ENCODE measurements at regions not wholly inside any gene's neighbourhood (a gene's known extent, or its start where the extent isn't known, plus 50 kb on each side); places are given as distances from the start of the nearest gene placed in this dataset.

DNA sequence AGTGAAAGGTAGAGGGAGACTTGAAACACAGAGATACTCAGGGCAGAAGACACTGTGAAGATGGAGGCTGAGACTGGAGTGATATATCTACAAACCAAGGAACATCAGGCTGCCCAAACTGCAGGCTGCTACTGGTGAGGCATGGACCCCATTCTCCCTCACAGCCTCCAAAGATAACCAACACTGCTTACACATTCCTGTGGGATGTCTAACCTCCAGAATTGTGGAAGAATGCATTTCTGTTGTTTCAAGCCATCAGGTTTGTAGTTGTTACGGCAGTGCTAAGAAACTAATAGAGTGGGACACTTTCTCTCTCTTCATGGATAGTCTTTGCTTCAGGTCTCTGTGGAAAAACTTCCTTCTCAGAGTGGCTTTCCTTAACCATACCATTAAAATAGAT, 182.6 kb upstream of the TMEM106B start:
- TF ChIP-seq, protein P1, sequence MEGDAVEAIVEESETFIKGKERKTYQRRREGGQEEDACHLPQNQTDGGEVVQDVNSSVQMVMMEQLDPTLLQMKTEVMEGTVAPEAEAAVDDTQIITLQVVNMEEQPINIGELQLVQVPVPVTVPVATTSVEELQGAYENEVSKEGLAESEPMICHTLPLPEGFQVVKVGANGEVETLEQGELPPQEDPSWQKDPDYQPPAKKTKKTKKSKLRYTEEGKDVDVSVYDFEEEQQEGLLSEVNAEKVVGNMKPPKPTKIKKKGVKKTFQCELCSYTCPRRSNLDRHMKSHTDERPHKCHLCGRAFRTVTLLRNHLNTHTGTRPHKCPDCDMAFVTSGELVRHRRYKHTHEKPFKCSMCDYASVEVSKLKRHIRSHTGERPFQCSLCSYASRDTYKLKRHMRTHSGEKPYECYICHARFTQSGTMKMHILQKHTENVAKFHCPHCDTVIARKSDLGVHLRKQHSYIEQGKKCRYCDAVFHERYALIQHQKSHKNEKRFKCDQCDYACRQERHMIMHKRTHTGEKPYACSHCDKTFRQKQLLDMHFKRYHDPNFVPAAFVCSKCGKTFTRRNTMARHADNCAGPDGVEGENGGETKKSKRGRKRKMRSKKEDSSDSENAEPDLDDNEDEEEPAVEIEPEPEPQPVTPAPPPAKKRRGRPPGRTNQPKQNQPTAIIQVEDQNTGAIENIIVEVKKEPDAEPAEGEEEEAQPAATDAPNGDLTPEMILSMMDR (conservative IDR thresholded peaks at IDR 0.05 in 1 of 2, IDR thresholded peaks at IDR 0.05 in 1 of 2; ENCODE audit: extremely low read depth in 1 of 2, insufficient read depth in 1 of 2, low read depth in 1 of 2, low read length in 2 of 2), result no peak
- TF ChIP-seq EZH2 (IDR thresholded peaks at IDR 0.05; ENCODE audit: borderline replicate concordance, low read length), result no peak
